Cardiac septum (tissue), 1 donor: ENCODE measurements at regions not wholly inside any gene's neighbourhood (a gene's known extent, or its start where the extent isn't known, plus 50 kb on each side); places are given as distances from the start of the nearest gene placed in this dataset.
"Not testable (repeated sequence)": the region's sequence is repeated elsewhere in the genome, so short reads cannot be mapped to it uniquely, and the experiment has no call there.

ENCODE experiments used
- DNase-seq: peaks from one replicate; pipeline ENCODE4 v3.0.0-alpha.2; 2020; ENCODE audit warnings: low spot score
- intact Hi-C: fragments of 100-400 bp; cut with DNase I; formaldehyde crosslinking; loops from one replicate; pipeline ENCODE4 v1.14.0; 2022
- donor health status: DM: no; HTN: no; CAD: no.

- DNase-seq, result no peak
- intact Hi-C loops, result no loop called here
Observed at GRCh38 chr12:131617179-131617578, 93.7 kb upstream of the SFSWAP start.

- no peak for DNase-seq
- intact Hi-C loops, result no loop called here
Observed at GRCh38 chr12:131617596-131618302, 93.1 kb upstream of the SFSWAP start.

GRCh38 chr12:131618303-131618658 is 92.6 kb upstream of the SFSWAP start:
- intact Hi-C loops, result no loop called here
- no peak for DNase-seq

- intact Hi-C loops, result no loop called here
- DNase-seq, result no peak
Observed at GRCh38 chr12:131618701-131619100, 92.2 kb upstream of the SFSWAP start.

- intact Hi-C loops, result no loop called here
- no peak for DNase-seq
Observed at GRCh38 chr12:131619106-131619642, 91.7 kb upstream of the SFSWAP start.

GRCh38 chr12:131619736-131620506 is 91.0 kb upstream of the SFSWAP start:
- intact Hi-C loops, result no loop called here
- no peak for DNase-seq

GRCh38 chr12:131620520-131620919 is 90.4 kb upstream of the SFSWAP start:
- intact Hi-C loops, result no loop called here

GRCh38 chr12:131620946-131621681 is 89.8 kb upstream of the SFSWAP start:
- DNase-seq, result no peak
- intact Hi-C loops, result no loop called here

More at GRCh38 chr12:131620520-131620919, 90.4 kb upstream of the SFSWAP start:
- DNase-seq, result no peak

GRCh38 chr12:131621701-131622421 is 89.0 kb upstream of the SFSWAP start:
- DNase-seq, result no peak
- intact Hi-C loops, result no loop called here

GRCh38 chr12:131622422-131622955 is 88.4 kb upstream of the SFSWAP start:
- DNase-seq, result no peak

GRCh38 chr12:131623404-131624368 is 87.2 kb upstream of the SFSWAP start:
- intact Hi-C loops, DNase-seq: not testable (repeated sequence)

More at GRCh38 chr12:131622422-131622955, 88.4 kb upstream of the SFSWAP start:
- intact Hi-C loops, result no loop called here

GRCh38 chr12:131624369-131624739 is 86.5 kb upstream of the SFSWAP start:
- intact Hi-C loops, DNase-seq: not testable (repeated sequence)

GRCh38 chr12:131624756-131625501 is 86.0 kb upstream of the SFSWAP start:
- DNase-seq, intact Hi-C loops: not testable (repeated sequence)

GRCh38 chr12:131625966-131626722 is 84.7 kb upstream of the SFSWAP start:
- intact Hi-C loops, DNase-seq: not testable (repeated sequence)

- intact Hi-C loops, DNase-seq: not testable (repeated sequence)
Observed at GRCh38 chr12:131627151-131628022, 83.5 kb upstream of the SFSWAP start.
